ENCODE measurements at regions not wholly inside any gene's neighbourhood (a gene's known extent, or its start where the extent isn't known, plus 50 kb on each side); places are given as distances from the start of the nearest gene placed in this dataset.

DNA sequence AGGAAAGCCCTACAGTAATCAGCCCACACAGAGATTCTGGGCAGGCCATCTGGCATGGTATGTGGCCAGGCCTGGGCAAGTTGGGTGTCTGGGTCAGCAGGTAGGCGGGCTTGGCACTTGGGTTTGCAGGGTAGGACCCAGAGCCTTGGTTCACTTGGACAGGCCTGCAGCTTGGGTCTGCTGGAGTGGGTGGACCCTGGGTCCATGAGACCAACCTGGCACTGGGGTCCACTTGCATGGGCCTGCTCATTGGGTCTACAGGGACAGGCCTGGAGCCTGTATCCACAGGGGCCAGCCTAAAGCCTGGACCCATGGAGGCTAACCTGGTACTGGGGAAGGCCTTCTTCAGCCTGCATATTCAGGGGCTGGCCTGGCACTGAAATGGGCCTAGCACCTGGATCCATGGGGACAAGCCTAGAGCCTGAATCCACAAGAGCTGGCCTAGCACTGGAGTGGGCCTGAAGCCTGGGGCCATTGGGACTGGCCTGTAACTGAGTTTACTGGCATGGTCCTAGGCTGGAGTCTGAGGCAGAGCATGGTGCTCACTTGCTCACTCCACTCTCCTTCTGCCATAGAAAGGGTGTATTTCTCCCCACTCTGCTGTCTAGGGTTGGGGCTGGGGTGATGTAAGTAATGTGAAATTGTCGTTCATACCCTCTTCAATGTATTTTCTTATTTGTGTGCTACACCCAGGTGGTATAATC, 315.0 kb downstream of the AHR start:
- DNase-seq: no peak

DNA sequence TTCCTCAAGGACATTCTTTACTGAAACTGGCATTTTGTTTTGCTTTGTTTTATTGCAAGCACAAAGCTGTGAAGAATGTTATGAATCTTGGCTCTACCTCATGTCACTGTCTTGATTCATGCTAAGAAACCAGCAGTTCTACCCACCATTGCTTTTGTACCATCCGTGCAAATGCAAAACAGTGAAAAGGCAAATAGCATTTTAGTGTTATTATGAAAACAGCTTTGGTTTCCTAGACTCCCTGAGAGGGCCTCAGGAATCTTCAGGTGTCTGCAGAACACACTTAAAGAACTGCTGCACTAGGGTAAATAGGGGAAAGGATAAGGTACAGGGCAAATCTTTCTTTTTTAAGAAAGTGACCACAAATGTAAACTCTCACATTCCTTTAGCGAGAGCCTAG, 318.9 kb downstream of the AHR start:
- DNase-seq: no peak

DNA sequence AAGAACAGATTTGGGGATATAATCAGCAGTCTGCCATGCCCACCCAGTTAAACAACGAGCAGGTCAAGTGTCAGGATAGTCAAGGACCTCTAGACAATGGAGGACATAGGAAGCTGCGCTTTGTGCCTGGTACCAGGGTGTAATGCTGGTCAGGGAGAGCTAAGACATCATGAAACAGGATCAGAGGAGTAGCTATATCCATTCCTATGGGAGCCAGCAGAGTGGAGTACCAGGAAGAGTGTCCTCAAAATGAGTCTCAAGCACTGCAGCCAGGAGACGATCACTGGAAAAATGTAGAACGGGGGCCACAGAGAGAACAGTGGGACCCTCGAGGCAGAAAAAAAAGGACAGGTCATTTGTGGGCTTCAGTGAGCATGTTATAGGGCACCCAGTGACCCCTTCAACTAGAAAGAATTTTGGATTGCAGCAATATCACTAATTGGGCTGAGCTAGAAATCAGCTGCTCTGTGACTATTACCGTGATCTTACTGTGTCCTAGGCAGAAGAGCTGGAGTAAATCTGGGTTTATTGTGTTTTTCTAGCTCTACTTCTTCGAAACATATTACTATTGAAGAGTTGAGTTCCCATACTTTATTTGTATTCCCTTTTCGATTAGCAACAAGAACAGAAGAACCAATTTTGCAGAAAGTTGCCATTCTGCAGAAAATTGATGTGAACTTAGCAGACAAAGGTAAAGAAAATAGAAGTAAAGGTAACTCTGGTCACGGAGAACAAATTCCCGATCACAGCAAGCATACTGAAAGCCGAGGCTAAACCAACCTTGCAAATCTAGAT, 319.6 kb downstream of the AHR start:
- DNase-seq: no peak

DNA sequence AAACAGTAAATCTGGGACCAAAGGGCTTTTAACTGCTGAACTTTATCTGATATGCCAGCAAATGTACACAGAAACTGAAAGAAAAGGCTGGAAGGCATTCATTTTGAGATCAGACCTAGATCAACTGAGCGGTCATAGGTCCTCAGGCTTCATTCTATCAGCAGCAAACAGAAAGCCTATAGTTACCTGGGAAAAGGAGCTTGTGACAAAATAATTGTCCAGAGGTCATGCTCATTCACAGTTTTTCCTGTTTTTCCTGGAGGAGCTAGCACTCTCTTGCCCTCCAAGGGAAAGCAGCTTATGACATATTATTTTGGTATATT, 320.2 kb downstream of the AHR start:
- no peak for DNase-seq

DNA sequence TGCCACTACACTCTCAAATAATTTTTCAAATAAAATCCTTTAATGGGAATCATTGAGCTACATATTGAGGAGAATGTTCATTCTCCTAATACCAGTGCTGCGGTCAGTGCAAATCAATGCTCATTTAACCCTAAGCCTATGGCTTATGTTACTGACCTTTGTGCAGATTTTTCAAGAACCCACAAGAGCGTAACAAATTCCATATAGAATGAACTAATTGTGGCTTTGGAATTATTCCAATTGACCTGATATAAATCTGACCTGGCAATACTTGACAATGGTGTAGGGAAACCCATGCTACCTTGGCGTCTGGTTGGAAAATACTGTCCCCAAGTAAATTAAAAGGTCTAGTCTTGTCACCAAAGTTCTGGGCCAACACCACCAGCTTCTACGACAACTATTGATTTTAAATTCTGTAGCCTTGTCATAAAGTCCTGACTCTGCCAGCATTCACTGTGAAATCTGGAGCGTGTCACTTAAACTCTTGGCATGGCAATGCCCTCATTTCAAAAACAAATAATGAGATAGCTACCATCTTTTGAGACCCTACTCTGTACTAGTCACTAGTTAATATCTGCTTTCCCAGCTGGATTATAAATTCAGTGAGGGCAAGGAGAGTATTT, 320.9 kb downstream of the AHR start:
- DNase-seq: no peak

DNA sequence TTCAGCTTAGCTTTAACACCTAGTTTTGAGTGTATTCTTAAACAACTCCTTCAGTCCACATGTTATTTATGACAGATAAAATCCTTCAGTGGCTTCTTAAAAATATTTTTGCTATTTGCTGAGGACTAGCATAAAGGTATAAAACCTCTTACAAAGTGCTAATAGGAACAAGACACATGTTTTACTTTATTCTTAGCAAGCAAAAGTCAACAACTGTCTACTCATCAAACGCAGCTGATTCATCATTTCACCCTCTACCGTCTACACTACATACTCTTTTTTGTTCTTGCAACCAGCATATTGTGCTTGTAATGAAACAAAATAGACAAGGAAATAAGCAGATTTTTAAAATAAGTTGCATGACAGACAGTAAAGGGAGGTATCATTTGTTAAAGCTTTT, 319.7 kb downstream of the SNX13 start:
- DNase-seq: no peak

DNA sequence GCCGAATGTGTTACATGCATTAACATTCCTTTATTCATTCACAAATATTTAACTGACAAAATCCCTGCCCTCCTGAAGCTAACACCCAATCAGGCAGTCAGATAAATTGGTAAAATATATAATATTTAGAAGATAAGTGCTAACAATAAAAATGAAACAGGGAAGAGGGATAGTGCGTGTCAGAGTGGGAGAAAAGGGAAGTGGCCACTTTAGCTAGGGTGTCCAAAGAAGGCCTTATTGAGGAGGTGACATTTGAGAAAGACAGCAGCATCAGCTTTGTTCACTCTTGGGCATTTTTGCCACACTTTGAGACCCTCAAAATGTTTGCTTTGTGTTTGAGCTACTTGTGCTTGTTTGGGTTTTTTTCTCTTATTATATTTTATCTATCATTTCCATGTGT, 317.8 kb downstream of the SNX13 start:
- no peak for DNase-seq

DNA sequence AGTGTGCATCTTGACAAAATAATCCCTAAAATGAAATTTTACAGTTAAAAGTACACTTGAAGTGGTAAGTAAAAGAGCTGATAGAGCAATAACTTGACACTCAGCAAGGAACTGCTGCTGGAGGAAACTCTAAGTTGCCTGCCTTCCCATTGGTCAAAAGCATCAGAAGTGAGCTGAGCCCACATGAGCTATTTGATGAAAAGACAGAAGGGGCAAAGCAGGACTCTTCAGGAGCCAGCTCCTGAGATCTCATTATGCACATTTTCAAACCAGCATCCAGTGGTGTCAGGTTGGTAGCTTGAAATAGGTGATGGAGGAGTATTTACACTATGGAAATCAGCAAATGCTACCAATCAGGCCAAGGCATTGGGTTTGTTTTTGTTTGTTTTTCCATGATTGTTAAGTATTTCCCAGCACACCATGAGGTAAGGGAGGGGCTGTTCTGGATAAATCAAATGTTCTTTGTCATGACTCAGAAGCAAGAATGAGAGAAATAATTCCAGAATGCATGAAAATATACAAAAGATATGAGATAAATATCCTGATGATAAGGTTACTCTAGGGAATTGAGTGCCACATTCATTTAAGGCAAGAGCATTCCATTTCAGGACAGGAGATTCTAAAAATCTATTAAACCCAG, 316.6 kb downstream of the SNX13 start:
- DNase-seq: no peak

DNA sequence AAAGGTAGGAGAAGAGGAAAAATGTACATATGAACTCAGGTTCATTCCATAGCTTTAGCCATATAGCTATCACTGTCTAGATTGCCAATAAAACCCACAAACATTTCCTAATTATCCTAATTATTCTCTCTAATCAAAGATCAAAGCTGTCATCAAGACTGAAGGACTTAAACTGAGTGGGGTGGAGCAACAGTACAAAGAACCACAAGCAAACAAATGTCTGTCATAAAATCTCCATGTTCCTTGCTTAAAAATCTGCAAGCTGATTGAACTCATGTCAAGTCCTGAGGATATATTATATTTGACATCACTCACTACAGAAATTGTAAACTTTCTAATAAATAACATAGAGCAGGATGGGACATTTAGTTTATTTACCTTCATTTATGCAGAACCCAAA, 315.9 kb downstream of the SNX13 start:
- DNase-seq: no peak

DNA sequence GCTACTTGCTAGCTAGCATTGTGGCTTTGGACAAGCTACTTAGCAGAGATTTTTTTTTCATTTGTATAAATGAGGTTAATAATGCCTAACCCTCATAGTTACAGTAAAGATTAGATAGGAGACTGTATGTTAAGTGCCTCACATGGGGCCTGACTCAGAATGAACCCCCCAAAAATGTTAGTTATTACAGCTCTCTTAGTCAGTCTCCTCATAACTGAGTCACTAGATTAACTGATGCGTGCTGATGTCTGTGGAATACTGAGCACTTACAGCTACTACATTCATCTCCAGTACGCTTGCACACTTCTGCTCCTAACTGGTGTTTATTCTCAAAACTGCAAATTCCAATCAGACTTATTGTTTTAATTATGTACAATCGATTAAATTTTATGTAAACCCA, 315.3 kb downstream of the SNX13 start:
- DNase-seq: peak; percentile 24

DNA sequence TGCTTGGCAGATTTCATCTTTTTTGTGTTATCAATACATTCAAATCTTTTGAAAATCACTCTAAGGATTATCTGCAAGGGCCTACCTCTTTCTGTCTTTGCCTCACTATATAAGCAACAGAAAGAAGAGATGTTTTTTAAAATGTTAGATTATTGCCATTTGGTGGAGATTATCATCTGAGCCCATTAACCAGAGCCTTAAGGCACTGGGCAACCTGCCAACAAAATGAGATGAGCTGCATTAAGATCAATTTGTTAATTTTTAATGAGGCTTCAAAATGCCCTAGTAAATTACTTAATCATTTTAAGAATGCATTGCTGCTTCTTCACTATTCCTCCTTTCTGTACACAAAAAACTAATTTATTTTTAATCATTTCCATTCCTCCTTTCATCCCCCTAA, 314.1 kb downstream of the SNX13 start:
- DNase-seq: no peak

DNA sequence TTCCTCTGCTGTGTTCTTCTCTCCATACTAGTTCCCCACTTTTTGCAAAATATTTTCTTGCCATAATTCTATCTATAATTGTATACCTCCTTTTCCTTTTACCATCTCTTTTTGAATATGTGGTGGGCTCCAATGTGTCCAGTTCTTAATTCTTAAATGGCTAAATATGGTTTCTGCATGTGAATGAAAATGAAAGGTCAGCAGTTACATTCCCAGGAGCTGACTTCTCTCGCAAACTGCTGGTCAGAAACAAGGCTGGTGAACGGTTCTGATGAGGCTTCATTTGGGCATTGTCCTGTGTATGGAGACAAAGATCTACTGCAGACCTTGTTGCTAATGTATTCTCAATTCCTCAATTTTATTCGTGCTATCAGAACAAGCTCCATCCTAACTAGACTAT, 309.2 kb downstream of the SNX13 start:
- DNase-seq: no peak

DNA sequence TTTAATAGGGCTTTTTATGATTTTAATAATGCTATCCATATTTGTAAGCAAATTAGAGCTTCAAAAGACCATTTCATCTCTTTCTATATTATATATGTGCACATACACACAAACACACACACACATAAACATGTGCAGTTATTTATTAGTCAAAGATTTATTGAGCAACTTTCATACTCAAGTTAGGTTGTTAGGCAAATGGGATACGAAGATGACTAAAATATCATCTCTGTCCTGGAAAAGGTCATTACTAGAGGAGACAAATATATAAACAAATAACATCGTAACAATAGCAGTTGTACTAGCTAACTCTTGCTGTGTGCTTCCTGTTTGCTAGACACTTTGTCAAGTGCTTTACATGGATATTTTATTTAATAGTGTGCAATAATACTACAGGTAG, 307.9 kb downstream of the SNX13 start:
- DNase-seq: no peak

DNA sequence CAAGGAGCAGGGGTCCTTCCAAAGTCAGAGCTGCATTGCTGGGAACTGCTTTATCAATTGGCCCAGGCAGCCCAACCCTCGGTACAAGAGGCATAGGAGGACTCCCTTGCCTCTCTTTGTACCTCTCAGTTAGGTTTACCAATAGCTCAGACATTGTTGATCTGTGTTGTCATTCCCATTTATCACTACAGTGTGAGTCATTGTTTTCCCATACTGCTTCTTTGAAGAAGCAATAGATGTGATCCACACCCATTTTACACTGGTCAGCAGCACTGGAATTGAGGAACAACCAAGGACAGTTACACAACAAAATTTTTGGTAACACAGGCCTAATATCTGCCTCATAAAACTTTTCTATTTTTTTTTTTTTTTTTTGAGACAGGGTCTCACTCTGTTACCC, 307.2 kb downstream of the SNX13 start:
- no peak for DNase-seq

DNA sequence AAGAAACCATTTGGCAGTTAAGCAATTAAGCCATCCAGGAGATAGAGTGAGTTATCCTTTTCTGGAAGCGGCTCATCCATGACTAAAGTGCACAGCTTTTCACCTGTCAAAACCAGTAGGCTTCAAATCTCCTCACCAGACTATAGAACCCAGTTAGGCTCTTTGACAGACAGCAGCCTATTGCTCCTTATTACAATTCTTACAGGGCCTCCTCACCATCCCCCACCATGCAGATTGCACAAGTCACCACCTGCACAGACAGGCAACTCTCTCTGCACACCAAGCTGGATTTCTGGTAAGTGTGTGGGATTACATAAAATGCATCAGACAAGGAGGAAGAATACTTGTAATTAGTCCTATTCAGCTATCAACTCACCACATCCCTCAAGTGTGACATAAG, 301.6 kb downstream of the SNX13 start:
- no peak for DNase-seq

DNA sequence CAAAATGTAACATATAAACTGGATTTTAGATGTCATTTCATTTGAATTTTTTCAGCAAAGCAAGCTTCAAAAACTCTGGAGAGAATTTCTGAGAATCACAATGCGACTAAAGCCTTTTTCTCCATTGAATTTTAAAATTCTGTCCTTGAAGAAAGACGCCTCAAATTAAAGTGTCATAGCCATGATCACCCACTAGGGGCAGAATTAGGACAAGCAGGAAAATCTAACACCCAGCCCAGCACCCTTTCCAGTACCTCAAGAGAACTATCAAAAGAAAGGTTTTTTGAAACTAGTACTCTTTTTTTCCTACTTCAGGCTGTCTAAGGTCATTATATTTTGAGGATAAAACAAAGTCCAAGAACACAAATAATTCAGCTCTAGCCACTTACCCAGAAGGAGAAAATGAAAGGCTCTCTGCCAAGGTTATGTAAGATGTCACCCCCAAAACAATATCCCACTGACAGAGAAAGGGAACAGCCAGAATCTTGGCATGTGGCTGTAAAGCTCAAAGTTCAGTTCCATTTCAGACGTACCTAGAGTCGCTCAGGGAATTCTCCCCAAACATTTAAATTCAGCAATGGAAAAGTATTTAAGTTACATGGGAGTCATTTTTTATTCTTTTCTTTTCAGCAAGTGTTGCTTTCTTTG, 299.4 kb downstream of the SNX13 start:
- DNase-seq: peak; percentile 36

DNA sequence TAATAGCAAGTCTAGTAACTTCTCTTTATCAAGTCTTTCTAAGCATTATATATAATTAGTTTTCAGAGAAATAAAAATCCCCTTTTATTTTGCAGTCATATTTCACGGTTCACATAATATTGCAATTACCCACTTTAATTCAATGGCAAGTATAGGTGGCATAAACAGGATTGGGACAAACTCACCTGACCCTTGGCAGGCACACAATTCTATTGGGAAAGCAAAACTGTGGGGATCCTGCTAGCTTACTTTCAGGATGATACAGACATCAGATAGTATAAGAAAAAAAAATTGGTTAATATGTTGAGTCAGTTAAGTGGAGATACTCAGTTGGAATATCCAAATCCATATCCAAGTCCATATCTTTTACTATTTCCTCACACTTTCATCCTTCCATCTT, 294.8 kb downstream of the SNX13 start:
- DNase-seq: no peak

DNA sequence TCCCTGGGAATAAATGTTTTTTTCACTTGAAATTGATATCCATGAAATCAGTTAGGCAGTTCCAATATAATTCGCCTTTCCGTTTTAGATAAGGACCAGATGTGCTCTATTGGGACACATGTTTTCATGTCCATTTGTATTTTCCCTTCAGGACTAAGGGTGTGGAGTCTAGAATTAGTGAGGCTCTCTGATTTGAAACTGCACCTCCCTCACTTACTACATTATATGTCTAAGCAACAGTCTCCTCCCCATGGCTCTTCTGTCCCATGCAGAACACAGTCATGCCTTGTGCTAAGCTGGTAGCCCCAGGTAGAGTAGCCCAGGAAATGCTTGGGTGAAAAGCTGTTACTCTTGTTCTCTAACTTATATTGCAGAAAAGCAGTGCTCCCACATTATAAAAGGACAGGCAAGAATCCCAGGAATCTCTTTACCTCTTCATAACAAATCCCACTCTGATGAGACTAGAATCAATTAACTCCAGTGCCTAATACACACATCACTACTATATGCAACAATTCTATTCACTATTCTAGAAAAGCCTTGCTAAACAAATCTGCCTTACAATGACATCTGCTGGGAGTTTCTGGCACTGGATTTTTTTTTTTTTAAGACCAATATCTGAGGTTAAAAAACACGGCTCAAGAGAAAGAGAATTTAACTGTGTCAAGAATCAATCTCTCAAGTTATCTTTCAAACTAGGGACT, 293.9 kb downstream of the SNX13 start:
- DNase-seq: no peak

DNA sequence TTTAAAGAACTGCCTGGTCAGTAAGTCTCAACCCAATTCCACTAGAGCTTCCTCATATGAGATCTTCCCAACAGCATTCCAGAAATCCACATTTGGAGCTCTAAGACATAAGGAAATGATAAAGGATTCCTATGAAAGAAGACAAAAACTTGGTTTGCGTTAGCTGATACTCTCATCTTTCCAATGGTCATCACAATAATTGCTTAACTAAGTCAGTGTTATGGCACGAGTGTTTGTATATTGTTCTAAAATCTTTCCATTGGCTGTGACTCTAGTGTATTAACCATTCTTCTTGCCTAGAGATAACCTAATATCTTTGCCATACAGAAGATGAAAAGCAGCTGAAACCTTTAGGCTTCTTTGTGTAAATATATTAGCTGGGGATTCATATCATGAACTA, 289.0 kb downstream of the SNX13 start:
- DNase-seq: no peak

DNA sequence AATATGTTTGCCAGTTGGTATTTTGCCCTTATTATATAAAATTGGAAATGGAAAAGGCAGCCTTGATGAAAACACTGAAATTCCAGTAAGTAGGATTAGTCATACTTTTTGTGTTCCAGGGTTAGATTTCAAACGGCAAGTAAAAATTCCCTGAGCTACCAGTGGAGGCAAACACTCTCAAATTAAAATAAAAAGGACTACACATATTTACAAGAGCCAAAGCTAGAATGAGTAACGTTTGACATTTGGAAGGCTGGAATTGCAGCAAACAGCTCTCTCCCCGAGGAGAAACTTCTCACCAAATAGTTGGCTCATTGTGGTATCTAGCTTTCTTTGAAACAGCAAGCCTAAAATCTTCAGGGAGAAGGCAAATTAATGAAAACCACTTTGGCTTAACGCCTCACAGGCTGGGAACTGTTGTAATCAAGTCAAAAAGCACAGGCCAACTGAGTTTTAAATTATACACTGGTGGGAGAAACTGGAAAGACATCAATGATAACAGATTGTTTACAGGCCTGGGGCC, 288.4 kb downstream of the SNX13 start:
- DNase-seq: no peak

DNA sequence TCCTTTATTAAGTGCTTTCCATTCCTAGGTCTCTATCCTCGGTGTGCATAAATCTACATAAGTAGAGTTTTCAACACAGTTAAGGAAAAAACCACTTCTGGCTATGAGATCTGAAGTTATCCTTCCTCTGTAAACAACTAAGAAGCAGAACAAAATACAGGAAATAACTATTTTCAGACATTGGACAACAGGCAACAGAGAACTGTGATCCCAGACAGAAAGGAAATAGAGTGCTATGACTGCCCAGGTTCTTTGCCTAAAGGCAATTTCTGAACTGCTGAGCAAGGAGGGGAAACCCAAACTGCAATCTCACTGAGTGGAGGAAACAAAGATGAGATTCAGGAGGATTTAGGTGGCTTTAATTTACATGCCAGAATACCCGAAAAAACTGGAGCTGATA, 285.4 kb downstream of the SNX13 start:
- peak; percentile 18 for DNase-seq

DNA sequence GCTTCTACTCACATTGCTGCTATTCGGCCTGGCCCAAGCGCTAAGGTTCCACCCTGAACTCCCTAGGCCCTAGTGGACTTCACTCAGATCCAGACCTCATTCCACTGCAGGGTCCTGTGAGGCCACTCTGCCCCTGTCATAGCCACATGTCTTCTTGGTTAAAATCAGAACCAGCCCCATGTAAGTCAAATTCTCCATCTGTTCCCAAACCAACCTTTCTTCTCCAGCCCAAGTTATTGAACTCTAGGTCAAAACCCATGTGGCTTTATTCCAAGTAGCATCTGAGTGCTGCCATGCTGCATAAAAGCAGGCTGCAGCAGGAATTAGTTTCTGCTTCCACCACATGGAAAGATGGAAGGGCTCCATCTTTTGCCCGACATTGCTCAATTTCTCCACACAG, 281.2 kb downstream of the SNX13 start:
- DNase-seq: no peak

DNA sequence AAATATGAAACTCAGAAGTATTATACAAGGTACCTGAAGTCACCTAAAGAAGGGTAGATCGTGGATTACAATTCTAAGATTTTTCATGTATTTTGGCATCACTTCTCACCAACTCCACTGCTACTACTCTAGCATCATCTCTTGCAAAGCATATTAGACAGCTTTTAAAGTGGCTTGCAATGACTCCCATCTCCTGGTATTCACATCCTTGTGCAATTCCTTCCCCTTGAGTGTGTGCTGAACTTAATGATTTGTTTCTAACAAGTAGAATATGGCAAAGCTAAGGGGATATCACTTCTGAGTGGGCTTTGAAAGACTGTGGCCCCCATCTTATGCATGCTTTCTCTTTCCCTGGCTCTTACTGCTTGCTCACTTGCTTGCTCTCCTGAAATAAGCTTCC, 280.2 kb downstream of the SNX13 start:
- no peak for DNase-seq
